Omental fat pad (tissue), 3 donors: ENCODE measurements at regions not wholly inside any gene's neighbourhood (a gene's known extent, or its start where the extent isn't known, plus 50 kb on each side); places are given as distances from the start of the nearest gene placed in this dataset.

Experiments used
- ATAC-seq: fragments of 150-250 bp; one replicate; pipeline ENCODE4 v1.9.1; 2016; ENCODE audit warnings: mild to moderate bottlenecking, moderate library complexity; ENCODE audit not compliant: low FRiP score
- DNase-seq: peaks from one replicate; pipeline ENCODE4 v3.0.0-alpha.2; 2019; ENCODE audit warnings: low spot score
- CTCF ChIP-seq, 3 donors: fragments of 450-650 bp; IDR thresholded peaks; one replicate each; pipeline ENCODE4 v1.5.1; 2016 to 2017; ENCODE audit warnings: antibody characterized with exemption in 3 of 3, mild to moderate bottlenecking in 3 of 3, moderate library complexity in 2 of 3

- DNase-seq, result no peak
- no peak for TF ChIP-seq CTCF (IDR thresholded peaks at IDR 0.05)
- no peak for ATAC-seq
Observed at GRCh38 chr7:84605301-84605700, 410.7 kb upstream of the SEMA3A start.

GRCh38 chr7:84603545-84603944 lies 409.0 kb upstream of the SEMA3A start:
- no peak for ATAC-seq
- no peak for TF ChIP-seq CTCF (IDR thresholded peaks at IDR 0.05)
- DNase-seq, result no peak

- DNase-seq, result no peak
- TF ChIP-seq CTCF (IDR thresholded peaks at IDR 0.05), result no peak
- ATAC-seq, result no peak
Observed at GRCh38 chr7:84595026-84595425, 400.4 kb upstream of the SEMA3A start.

DNA sequence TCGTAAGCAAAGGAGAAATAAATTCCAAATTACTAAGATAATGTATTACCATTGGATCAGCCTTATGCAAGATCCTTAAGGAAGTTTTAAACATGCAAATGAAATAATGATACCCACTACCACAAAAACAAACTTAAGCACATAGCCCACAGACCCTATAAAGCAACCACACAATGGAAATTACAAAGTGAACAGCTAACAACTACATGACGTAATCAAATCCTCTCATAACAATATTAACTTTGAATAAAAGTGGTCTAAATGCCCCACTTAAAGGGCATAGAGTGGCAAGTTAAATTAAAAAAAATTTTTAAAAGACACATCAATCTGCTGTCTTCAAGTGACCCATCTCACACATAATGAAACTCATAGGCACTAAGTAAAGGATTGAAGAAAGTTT lies 397.3 kb upstream of the SEMA3A start:
- DNase-seq, result no peak
- no peak for ATAC-seq

GRCh38 chr7:84589012-84589411 lies 394.4 kb upstream of the SEMA3A start:
- ATAC-seq (no peak), DNase-seq (no peak)
- no peak for TF ChIP-seq CTCF (IDR thresholded peaks at IDR 0.05)

More for the DNA sequence above, 397.3 kb upstream of the SEMA3A start:
- TF ChIP-seq CTCF (IDR thresholded peaks at IDR 0.05), result no peak

DNA sequence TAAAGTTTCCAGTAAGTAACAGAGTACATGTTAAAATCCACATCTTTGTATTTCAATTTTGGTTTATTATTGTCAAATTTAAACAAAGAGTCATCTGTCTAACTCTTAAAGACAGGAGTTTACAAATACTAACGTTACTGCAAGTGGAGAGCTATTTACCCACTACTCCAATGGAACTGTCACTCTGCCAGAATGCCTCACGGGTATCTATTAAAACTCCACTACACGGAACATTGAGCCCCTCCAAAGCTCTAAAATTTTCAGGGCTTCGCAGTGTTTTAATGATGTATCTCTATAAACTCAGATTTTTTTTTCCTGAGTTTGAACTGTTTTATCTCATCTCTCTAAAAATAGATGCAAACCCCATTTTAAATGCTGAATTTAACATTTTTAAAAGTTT lies 388.7 kb upstream of the SEMA3A start:
- no peak for TF ChIP-seq CTCF (IDR thresholded peaks at IDR 0.05)
- no peak for DNase-seq
- no peak for ATAC-seq

DNA sequence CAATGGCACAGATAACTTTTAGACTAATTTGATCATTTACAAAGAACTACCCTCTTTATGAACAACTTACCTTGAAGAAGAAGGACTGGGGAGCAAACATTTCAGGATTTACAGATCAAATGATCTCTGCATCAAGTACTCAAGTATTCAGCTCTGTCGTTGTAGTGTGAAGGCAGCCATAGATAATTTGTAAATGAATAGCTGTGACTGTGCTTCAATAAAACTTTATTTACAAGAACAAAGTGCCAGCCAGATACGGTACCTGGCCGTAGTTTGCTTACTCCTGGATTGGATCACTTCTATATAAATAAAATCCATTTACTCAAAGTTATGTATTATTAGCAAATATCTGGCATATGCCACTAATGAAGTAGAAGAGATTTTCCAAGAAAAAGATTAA lies 388.2 kb upstream of the SEMA3A start:
- ATAC-seq (no peak), DNase-seq (no peak)
- no peak for TF ChIP-seq CTCF (IDR thresholded peaks at IDR 0.05)
